Mucosa of rectum (tissue), 2 donors: ENCODE measurements at regions not wholly inside any gene's neighbourhood (a gene's known extent, or its start where the extent isn't known, plus 50 kb on each side); places are given as distances from the start of the nearest gene placed in this dataset.

Source experiments
- H3K27ac ChIP-seq, 2 donors: one replicate each; pipeline ENCODE4 v1.7.0; 2013; ENCODE audit warnings: inconsistent platforms in 2 of 2, low read depth in 2 of 2, low read length in 2 of 2
- H3K27me3 ChIP-seq, 2 donors: one replicate each; pipeline ENCODE4 v1.7.0; 2013; ENCODE audit warnings: low read length in 2 of 2; ENCODE audit not compliant: control insufficient read depth in 2 of 2, insufficient read depth in 2 of 2
- H3K36me3 ChIP-seq, 2 donors: one replicate each; pipeline ENCODE4 v1.7.0; 2013; ENCODE audit warnings: low read length in 2 of 2; ENCODE audit not compliant: control insufficient read depth in 2 of 2, insufficient read depth in 2 of 2
- H3K4me1 ChIP-seq, 2 donors: one replicate each; pipeline ENCODE4 v1.7.0; 2013; ENCODE audit warnings: low read length in 2 of 2, mild to moderate bottlenecking in 1 of 2; ENCODE audit not compliant: control insufficient read depth in 2 of 2, insufficient read depth in 2 of 2
- H3K4me3 ChIP-seq, 2 donors: one replicate each; pipeline ENCODE4 v1.7.0; 2013; ENCODE audit warnings: low read length in 2 of 2
- H3K9ac ChIP-seq, 2 donors: one replicate each; pipeline ENCODE4 v1.7.0; 2013; ENCODE audit warnings: low read length in 2 of 2, low read depth in 1 of 2, mild to moderate bottlenecking in 1 of 2
- H3K9me3 ChIP-seq, 2 donors: one replicate each; pipeline ENCODE4 v1.7.0; 2013; ENCODE audit warnings: low read length in 2 of 2; ENCODE audit not compliant: control insufficient read depth in 2 of 2
- donor health status: healthy.
- donor health status: Normal muscosa, but diverticular disease.

GRCh38 chr4:24164054-24164693, 274.3 kb upstream of the PPARGC1A start:
- Histone ChIP-seq H3K27me3 (no peaks in the 10 kb centered on the region), H3K9me3 (no peaks in the 10 kb centered on the region), H3K27ac (no peak overlapping the region), H3K4me3 (no peak overlapping the region), H3K9ac (no peak overlapping the region), H3K36me3 (no peaks in the 10 kb centered on the region), H3K4me1 (no peaks in the 10 kb centered on the region)

- no peaks in the 10 kb centered on the region for H3K9me3 ChIP-seq
- H3K27ac ChIP-seq = no peak overlapping the region
- H3K4me1 ChIP-seq = no peaks in the 10 kb centered on the region
- H3K9ac ChIP-seq = no peak overlapping the region
- H3K36me3 ChIP-seq = no peaks in the 10 kb centered on the region
- H3K4me3 ChIP-seq = no peak overlapping the region
- no peaks in the 10 kb centered on the region for H3K27me3 ChIP-seq
These were observed 273.5 kb upstream of the PPARGC1A start for GRCh38 chr4:24163314-24163713.

- H3K27ac ChIP-seq = no peak overlapping the region
- no peak overlapping the region for H3K9ac ChIP-seq
- H3K9me3 ChIP-seq = no peaks in the 10 kb centered on the region
- H3K4me1 ChIP-seq = no peaks in the 10 kb centered on the region
- H3K36me3 ChIP-seq = no peaks in the 10 kb centered on the region
- H3K27me3 ChIP-seq = no peaks in the 10 kb centered on the region
- no peak overlapping the region for H3K4me3 ChIP-seq
These were observed 270.5 kb upstream of the PPARGC1A start for GRCh38 chr4:24160358-24160757.

- Histone ChIP-seq H3K36me3 (no peaks in the 10 kb centered on the region), H3K27ac (no peak overlapping the region), H3K9ac (no peak overlapping the region), H3K27me3 (no peaks in the 10 kb centered on the region), H3K9me3 (no peaks in the 10 kb centered on the region), H3K4me1 (no peaks in the 10 kb centered on the region), H3K4me3 (no peak overlapping the region)
These were observed 268.2 kb upstream of the PPARGC1A start for GRCh38 chr4:24158031-24158430.

- Histone ChIP-seq H3K27me3 (no peaks in the 10 kb centered on the region), H3K9ac (no peak overlapping the region), H3K4me3 (no peak overlapping the region), H3K4me1 (no peaks in the 10 kb centered on the region), H3K9me3 (no peaks in the 10 kb centered on the region), H3K36me3 (no peaks in the 10 kb centered on the region), H3K27ac (no peak overlapping the region)
These were observed 260.2 kb upstream of the PPARGC1A start for GRCh38 chr4:24150034-24150433.

- Histone ChIP-seq H3K9ac (no peak overlapping the region), H3K9me3 (no peaks in the 10 kb centered on the region), H3K27ac (no peak overlapping the region), H3K27me3 (no peaks in the 10 kb centered on the region), H3K4me1 (no peaks in the 10 kb centered on the region), H3K4me3 (no peak overlapping the region), H3K36me3 (no peaks in the 10 kb centered on the region)
These were observed 256.3 kb upstream of the PPARGC1A start for GRCh38 chr4:24146127-24146526.

- H3K27ac ChIP-seq = no peak overlapping the region
- H3K4me1 ChIP-seq = no peaks in the 10 kb centered on the region
- no peaks in the 10 kb centered on the region for H3K27me3 ChIP-seq
- H3K9me3 ChIP-seq = no peaks in the 10 kb centered on the region
- no peak overlapping the region for H3K4me3 ChIP-seq
- H3K9ac ChIP-seq = no peak overlapping the region
- no peaks in the 10 kb centered on the region for H3K36me3 ChIP-seq
These were observed 255.7 kb upstream of the PPARGC1A start for GRCh38 chr4:24145591-24145990.

GRCh38 chr4:24144381-24144780, 254.5 kb upstream of the PPARGC1A start:
- Histone ChIP-seq H3K27me3 (no peaks in the 10 kb centered on the region), H3K9ac (no peak overlapping the region), H3K4me3 (no peak overlapping the region), H3K27ac (no peak overlapping the region), H3K36me3 (no peaks in the 10 kb centered on the region), H3K4me1 (peaks cover 0 to 8% of the 10 kb centered on the region in 2 donors), H3K9me3 (no peaks in the 10 kb centered on the region)

- H3K9me3 ChIP-seq = no peaks in the 10 kb centered on the region
- no peaks in the 10 kb centered on the region for H3K36me3 ChIP-seq
- no peak overlapping the region for H3K4me3 ChIP-seq
- H3K27ac ChIP-seq = no peak overlapping the region
- no peaks in the 10 kb centered on the region for H3K27me3 ChIP-seq
- H3K9ac ChIP-seq = no peak overlapping the region
- peaks cover 0 to 13% of the 10 kb centered on the region in 2 donors for H3K4me1 ChIP-seq
These were observed 253.9 kb upstream of the PPARGC1A start for GRCh38 chr4:24143741-24144140.

- Histone ChIP-seq H3K36me3 (no peaks in the 10 kb centered on the region), H3K9ac (no peak overlapping the region), H3K27ac (no peak overlapping the region), H3K4me3 (no peak overlapping the region), H3K27me3 (no peaks in the 10 kb centered on the region), H3K9me3 (no peaks in the 10 kb centered on the region), H3K4me1 (peaks cover 2 to 29% of the 10 kb centered on the region in 2 donors)
These were observed 252.0 kb upstream of the PPARGC1A start for GRCh38 chr4:24141836-24142235.

- H3K27ac ChIP-seq = no peak overlapping the region
- H3K9ac ChIP-seq = no peak overlapping the region
- H3K9me3 ChIP-seq = no peaks in the 10 kb centered on the region
- H3K4me1 ChIP-seq = peaks cover 2 to 29% of the 10 kb centered on the region in 2 donors
- H3K4me3 ChIP-seq = no peak overlapping the region
- H3K36me3 ChIP-seq = no peaks in the 10 kb centered on the region
- H3K27me3 ChIP-seq = no peaks in the 10 kb centered on the region
These were observed 251.0 kb upstream of the PPARGC1A start for GRCh38 chr4:24140892-24141291.
